DND-41 (cell line): ENCODE measurements at regions not wholly inside any gene's neighbourhood (a gene's known extent, or its start where the extent isn't known, plus 50 kb on each side); places are given as distances from the start of the nearest gene placed in this dataset.

Experiments used
- ATAC-seq: fragments of 200-7000 bp; cut with Tn5 transposase; 3 replicates; pipeline ENCODE4 v1.9.1; 2021; ENCODE audit warnings: low read depth; ENCODE audit not compliant: insufficient read depth
- DNase-seq: peaks from one replicate; pipeline ENCODE4 v3.0.0-alpha.2; 2020
- H2AFZ ChIP-seq: 2 replicates; pipeline ENCODE4 v1.6.0; 2012; ENCODE audit warnings: low read depth, low read length
- H3K27ac ChIP-seq: 2 replicates; pipeline ENCODE4 v1.5.1; 2012; ENCODE audit warnings: low read length, inconsistent platforms
- H3K27me3 ChIP-seq: fragments of 200-600 bp; sonication (generic); 2 replicates; pipeline ENCODE4 v1.6.0; 2012; ENCODE audit warnings: low read length, mild to moderate bottlenecking, inconsistent platforms; ENCODE audit not compliant: insufficient read depth, poor library complexity
- H3K36me3 ChIP-seq: 2 replicates; pipeline ENCODE4 v1.5.1; 2012; ENCODE audit warnings: low read length, inconsistent platforms; ENCODE audit not compliant: insufficient read depth
- H3K4me1 ChIP-seq: 2 replicates; pipeline ENCODE4 v1.5.1; 2012; ENCODE audit warnings: mild to moderate bottlenecking, low read length; ENCODE audit not compliant: insufficient read depth
- H3K4me2 ChIP-seq: 2 replicates; pipeline ENCODE4 v1.6.0; 2012; ENCODE audit warnings: mild to moderate bottlenecking, moderate library complexity, low read length, inconsistent platforms; ENCODE audit not compliant: insufficient read depth
- H3K4me3 ChIP-seq, 2 experiments: fragments of 200-600 bp in 1 of 2; shearing (Covaris generic) in 1 of 2; 2 replicates each; pipeline ENCODE4 v1.5.1; 2012 to 2016; ENCODE audit warnings: inconsistent platforms in 2 of 2, low read length in 2 of 2, mild to moderate bottlenecking in 2 of 2, low read depth in 1 of 2, moderate library complexity in 1 of 2
- H3K79me2 ChIP-seq: 2 replicates; pipeline ENCODE4 v1.6.0; 2012; ENCODE audit warnings: low read length, inconsistent platforms; ENCODE audit not compliant: insufficient read depth
- H3K9ac ChIP-seq: 2 replicates; pipeline ENCODE4 v1.6.0; 2012; ENCODE audit warnings: low read depth, mild to moderate bottlenecking, inconsistent platforms, low read length, moderate library complexity
- H3K9me3 ChIP-seq: 2 replicates; pipeline ENCODE4 v1.5.1; 2012; ENCODE audit warnings: low read length, moderate library complexity, mild to moderate bottlenecking, inconsistent platforms; ENCODE audit not compliant: insufficient read depth, severe bottlenecking
- H4K20me1 ChIP-seq: 2 replicates; pipeline ENCODE4 v1.6.0; 2012; ENCODE audit warnings: low read length; ENCODE audit not compliant: insufficient read depth
- CTCF ChIP-seq: IDR thresholded peaks from 2 replicates; pipeline ENCODE4 v1.5.1; 2012; ENCODE audit warnings: borderline replicate concordance, low read length, moderate library complexity, mild to moderate bottlenecking; ENCODE audit not compliant: poor library complexity, severe bottlenecking; ENCODE audit errors: extremely low read depth
- EZH2 ChIP-seq: IDR thresholded peaks from 3 replicates; pipeline ENCODE4 v1.6.1; 2012; ENCODE audit warnings: borderline replicate concordance, low read depth, mild to moderate bottlenecking, moderate library complexity, low read length, inconsistent platforms; ENCODE audit not compliant: severe bottlenecking

DNA sequence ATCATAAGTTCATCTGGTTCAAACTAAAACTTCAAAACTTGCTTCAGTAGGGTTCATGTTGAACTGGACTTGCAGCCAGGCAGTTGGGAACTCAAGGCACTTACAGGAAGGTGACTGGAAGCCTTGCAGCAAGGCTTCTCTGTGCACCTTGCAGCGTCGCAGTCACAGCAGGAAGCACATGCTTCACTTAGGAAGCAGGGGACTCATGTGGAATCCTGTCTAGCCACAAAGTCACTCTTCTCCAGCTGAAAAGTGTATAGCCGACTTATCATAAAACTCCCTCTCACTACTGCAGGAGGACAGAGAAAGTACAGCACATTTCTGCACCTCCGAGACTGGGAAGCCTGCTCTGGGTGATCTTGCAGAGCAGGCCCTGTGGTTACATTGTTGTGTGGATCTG is 114.0 kb upstream of the PRB2 start:
- Histone ChIP-seq H3K4me1 (no peaks in the 10 kb centered on the region), H3K27me3 (peaks cover 4% of the 10 kb centered on the region), H3K27ac (no peak overlapping the region), H4K20me1 (no peaks in the 10 kb centered on the region), H3K9ac (no peak overlapping the region), H3K36me3 (no peaks in the 10 kb centered on the region), H3K4me2 (no peak overlapping the region), H3K9me3 (no peaks in the 10 kb centered on the region), H3K79me2 (no peaks in the 10 kb centered on the region), H3K4me3 (no peak overlapping the region), H2AFZ (no peak overlapping the region)
- TF ChIP-seq EZH2 (no peak), CTCF (no peak)
- DNase-seq = no peak
- ATAC-seq = no peak

DNA sequence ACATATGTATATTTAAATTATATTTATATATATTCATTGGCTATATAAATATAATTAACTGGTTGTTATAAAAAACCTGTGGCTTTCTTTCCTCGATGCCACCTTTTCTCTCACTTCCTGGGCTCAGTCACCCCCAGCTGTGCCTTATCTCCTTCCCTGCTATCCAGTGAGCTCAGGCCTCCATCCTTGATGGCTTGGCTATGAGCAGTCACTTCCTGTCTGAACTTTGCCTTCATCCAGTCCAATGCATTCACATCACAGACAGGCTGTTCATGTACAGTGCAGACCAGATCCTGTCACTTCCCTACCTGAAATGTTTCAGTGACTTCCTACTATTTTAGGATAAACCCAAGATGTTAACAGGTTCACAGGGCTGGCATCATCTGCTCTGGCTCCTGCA is 115.3 kb upstream of the PRB2 start:
- Histone ChIP-seq H3K4me3 (no peak overlapping the region), H2AFZ (no peak overlapping the region), H3K4me2 (no peak overlapping the region), H3K79me2 (no peaks in the 10 kb centered on the region), H3K9me3 (no peaks in the 10 kb centered on the region), H3K27ac (no peak overlapping the region), H3K4me1 (no peaks in the 10 kb centered on the region), H3K36me3 (no peaks in the 10 kb centered on the region), H3K9ac (no peak overlapping the region), H4K20me1 (no peaks in the 10 kb centered on the region), H3K27me3 (no peaks in the 10 kb centered on the region)
- DNase-seq = no peak
- TF ChIP-seq CTCF (no peak), EZH2 (no peak)
- ATAC-seq = peak; percentile 44; the same call in 1 of the 3 replicates

- Histone ChIP-seq H3K9me3 (no peaks in the 10 kb centered on the region), H3K27ac (no peak overlapping the region), H3K4me2 (no peak overlapping the region), H3K36me3 (no peaks in the 10 kb centered on the region), H3K4me3 (no peak overlapping the region), H3K9ac (no peak overlapping the region), H3K27me3 (no peaks in the 10 kb centered on the region), H2AFZ (no peak overlapping the region), H3K4me1 (no peaks in the 10 kb centered on the region), H3K79me2 (no peaks in the 10 kb centered on the region), H4K20me1 (no peaks in the 10 kb centered on the region)
- no peak for DNase-seq
- ATAC-seq = no peak
- no peak for TF ChIP-seq EZH2
- no peak for TF ChIP-seq CTCF
Observed at GRCh38 chr12:11513288-11513687, 117.9 kb upstream of the PRB2 start.

DNA sequence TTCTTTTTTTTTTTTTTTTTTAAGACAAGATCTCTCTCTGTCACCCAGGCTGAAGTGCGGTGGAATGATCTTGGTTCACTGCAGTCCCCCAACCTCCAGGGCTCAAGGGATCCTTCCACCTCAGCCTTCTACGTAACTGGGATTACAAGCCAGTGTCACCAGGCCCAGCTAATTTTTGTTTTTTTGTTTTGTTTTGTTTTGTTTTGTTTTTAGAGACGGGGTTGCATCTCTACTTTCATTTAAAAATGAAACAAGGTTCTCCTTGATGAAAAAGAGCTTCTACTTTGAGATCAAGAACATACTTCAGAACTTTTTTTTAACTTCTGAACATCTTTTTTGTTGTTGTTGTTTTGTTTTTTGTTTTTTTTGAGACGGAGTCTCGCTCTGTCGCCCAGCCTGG is 121.7 kb upstream of the PRB2 start:
- TF ChIP-seq CTCF (no peak), EZH2 (no peak)
- H3K9ac ChIP-seq = no peak overlapping the region
- H3K27ac ChIP-seq = no peak overlapping the region
- H3K27me3 ChIP-seq = no peaks in the 10 kb centered on the region
- no peaks in the 10 kb centered on the region for H3K4me1 ChIP-seq
- no peaks in the 10 kb centered on the region for H3K79me2 ChIP-seq
- no peaks in the 10 kb centered on the region for H3K36me3 ChIP-seq
- DNase-seq (no peak), ATAC-seq (no peak)
- H4K20me1 ChIP-seq = no peaks in the 10 kb centered on the region
- no peak overlapping the region for H2AFZ ChIP-seq
- no peaks in the 10 kb centered on the region for H3K9me3 ChIP-seq
- H3K4me3 ChIP-seq = no peak overlapping the region
- H3K4me2 ChIP-seq = no peak overlapping the region
